GM23248 (cell line): ENCODE measurements at regions not wholly inside any gene's neighbourhood (a gene's known extent, or its start where the extent isn't known, plus 50 kb on each side); places are given as distances from the start of the nearest gene placed in this dataset.

Experiments used
- EZH2 ChIP-seq: fragments of 200-600 bp; sonication (generic); IDR thresholded peaks from 2 replicates; pipeline ENCODE4 v1.6.1; 2018; ENCODE audit warnings: antibody characterized with exemption, mild to moderate bottlenecking; ENCODE audit not compliant: insufficient read depth, poor library complexity, severe bottlenecking
- EZH2phosphoT487 ChIP-seq: fragments of 200-600 bp; sonication (generic); IDR thresholded peaks from 2 replicates; pipeline ENCODE4 v1.6.1; 2018; ENCODE audit warnings: antibody characterized with exemption, moderate library complexity, mild to moderate bottlenecking, low read depth; ENCODE audit not compliant: insufficient read depth

GRCh38 chr4:95614684-95615205 is 66.0 kb upstream of the UNC5C start:
- TF ChIP-seq EZH2phosphoT487 (no peak), EZH2 (no peak)
